ENCODE measurements at regions not wholly inside any gene's neighbourhood (a gene's known extent, or its start where the extent isn't known, plus 50 kb on each side); places are given as distances from the start of the nearest gene placed in this dataset.
"Not testable (repeated sequence)": the region's sequence is repeated elsewhere in the genome, so short reads cannot be mapped to it uniquely, and the experiment has no call there.

GRCh38 chr18:55918444-55918843 lies 330.5 kb upstream of the TCF4 start:
- no peak for ATAC-seq

- ATAC-seq: no peak
Observed at GRCh38 chr18:55912919-55913318, 324.9 kb upstream of the TCF4 start.

- ATAC-seq: no peak
Observed at GRCh38 chr18:55912071-55912470, 324.1 kb upstream of the TCF4 start.

DNA sequence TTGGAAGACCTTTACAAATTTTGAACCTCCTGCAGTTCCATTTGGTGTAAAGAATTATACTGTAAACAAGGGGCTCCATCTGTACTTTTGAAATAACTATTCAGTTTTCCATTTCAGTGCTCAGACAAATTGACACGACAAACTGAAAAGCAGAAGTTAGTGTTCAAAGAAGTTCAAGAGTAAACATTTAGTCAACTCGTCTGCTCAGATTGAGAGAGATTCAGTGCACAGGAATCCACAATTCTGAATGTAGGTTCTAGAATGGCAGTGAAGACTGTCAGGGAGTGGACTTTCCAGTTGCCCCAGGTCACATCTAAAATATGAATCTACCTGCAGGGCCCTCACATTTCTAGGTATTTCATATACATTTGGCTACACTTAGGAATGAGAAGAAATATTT lies 322.3 kb upstream of the TCF4 start:
- ATAC-seq: no peak

GRCh38 chr18:55908901-55909366 lies 320.9 kb upstream of the TCF4 start:
- ATAC-seq: no peak

DNA sequence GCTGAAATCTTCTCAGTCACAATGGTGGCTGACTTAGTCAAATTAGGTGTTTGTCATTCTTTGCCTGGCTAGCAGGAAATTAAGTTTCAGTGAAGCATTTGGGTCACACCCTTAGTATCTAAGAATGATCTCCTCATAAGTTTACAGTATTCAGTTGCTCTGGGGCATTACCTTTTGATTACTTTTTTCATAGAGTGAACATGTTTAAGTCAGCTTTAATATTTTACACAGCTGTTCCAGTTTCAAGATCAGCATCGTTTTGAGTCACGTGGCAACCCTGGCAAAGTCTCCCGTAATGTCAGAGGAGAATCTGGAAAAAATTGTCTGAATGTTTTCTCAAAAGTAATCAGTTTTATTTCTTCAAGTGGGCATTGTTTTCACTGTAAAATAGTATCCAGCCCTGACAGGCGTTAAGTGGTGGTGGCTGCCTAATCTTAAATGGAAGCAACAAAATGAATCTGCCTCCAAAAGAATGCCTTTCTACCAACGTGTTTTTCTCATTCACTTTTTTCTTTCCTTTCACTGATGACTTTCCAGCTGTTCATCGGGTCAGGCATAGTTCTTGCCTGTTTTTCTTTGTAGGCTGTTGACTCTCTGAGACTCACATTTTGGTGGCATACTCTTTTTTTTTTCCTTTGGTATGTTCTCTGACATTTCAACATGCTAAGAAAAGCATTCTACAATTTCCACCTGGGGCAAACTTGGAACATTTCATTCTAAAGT lies 319.6 kb upstream of the TCF4 start:
- no peak for ATAC-seq

DNA sequence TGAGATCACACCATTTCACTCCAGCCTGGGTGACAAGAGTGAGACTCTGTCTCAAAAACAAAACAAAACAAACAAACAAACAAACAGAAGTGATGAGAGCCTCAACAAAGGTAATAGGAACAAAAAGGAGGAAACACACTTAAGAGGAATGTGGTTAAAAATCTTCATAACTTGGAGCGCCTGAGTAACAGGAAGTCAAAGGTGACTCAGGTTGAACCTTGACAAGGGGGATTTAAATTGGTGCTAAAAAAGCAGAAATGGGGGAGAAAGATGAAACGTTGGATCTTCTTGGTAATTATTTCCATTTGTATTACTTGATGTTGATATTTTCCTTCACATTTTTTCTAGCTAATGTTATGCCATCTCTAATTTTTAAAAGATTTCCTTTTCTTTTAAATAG lies 318.5 kb upstream of the TCF4 start:
- no peak for ATAC-seq

DNA sequence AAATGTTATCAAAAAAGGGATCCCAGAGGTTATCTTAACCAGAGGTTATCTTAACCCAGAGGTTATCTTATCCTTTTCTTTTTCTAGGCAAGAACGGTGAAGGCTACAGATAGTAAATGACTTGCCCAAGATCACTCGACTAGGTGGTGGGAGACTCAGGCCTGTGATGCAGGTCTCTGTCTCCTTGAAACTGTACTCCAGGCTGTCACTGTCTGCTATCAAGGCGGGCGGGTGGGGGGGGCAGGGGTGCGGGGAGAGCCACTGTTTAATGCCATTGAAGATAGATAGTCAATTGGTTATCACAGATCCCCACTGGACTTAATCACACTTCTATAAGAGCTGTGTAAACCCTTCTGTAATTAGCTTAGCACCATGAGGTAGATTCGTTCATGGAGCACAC lies 315.9 kb upstream of the TCF4 start:
- ATAC-seq: no peak

DNA sequence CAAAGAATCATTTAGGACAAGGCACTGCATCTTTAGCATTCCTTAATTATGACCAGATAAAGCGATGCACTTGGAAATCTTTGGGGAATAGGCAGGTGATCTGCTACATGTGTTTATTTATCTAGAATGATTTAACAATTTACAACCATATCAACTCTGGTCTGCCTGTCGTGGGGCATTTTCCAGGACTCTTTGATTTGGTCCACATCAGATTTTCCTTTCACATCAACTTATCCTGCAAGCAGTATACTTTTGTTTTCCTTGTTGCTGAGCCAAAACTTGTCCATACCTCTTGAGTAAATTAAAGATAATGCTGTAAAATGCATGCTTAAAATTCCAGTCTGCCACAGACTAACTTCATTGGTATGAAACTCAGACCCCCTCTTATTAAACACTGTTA lies 312.4 kb upstream of the TCF4 start:
- ATAC-seq: no peak

- ATAC-seq: no peak
Observed at GRCh38 chr18:55897091-55897689, 309.2 kb upstream of the TCF4 start.

- no peak for ATAC-seq
Observed at GRCh38 chr18:55893948-55894347, 306.0 kb upstream of the TCF4 start.

GRCh38 chr18:55892862-55893813 lies 305.1 kb upstream of the TCF4 start:
- not testable (repeated sequence) for ATAC-seq

DNA sequence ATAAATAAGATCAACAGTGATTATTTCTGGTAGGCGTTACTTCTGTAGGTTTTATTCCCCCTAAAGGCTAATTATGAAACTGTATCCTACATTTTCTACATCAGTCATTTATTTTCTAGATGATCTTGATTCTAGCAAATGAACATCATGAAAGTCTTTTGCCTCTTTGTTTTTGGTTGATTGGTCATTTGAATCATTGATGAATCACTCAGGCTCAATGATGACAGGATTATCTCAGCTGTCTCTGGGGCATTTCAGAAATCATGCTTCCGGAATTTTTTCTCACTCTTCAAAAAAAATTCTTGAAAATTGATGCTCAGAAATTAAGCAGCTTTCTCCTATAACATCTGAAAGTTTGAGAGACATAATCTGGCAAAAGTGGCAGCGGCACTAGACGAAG lies 298.9 kb upstream of the TCF4 start:
- no peak for ATAC-seq

DNA sequence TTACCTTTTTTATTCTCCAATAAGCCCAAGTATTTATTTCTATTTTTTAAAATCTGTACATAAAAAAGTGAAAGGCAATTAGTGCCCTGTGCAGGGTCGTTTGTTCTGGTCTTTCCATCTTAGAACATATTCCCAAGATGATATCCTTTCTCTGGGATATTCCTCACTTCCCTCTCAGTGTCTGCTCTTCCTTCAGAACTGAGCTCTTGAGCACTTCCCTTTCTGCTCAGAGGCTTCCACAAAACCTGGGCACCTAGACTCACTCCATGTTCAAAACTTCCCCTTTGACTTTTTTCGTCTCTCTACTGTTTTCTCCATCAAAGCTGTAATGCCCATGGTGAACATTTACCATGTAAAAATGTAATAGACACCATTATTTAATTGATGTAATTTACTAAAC lies 296.5 kb upstream of the TCF4 start:
- no peak for ATAC-seq

DNA sequence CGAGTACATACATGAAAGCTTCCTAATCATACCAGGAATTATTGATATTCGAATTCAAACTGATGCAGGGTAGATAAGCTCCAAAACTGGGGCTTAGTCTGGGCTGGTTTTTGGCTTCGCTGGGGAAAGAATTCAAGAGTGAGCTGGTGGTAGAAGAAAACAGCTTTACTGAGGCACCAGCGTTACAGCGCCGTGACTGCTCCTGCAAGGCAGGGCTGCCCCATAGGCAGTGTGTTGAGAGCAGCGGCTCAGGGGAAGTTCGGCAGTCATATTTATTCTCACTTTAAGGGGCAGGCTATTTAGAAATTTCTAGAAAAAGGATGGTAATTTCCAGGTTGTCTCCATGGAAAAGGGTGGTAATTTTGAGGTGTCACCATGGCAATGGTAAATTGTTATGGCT lies 292.6 kb upstream of the TCF4 start:
- ATAC-seq: no peak

GRCh38 chr18:55879331-55879730 lies 291.3 kb upstream of the TCF4 start:
- ATAC-seq: no peak

GRCh38 chr18:55878224-55878623 lies 290.2 kb upstream of the TCF4 start:
- ATAC-seq: no peak

GRCh38 chr18:55877321-55877720 lies 289.3 kb upstream of the TCF4 start:
- ATAC-seq: no peak

- no peak for ATAC-seq
Observed at GRCh38 chr18:55876254-55876653, 288.3 kb upstream of the TCF4 start.

DNA sequence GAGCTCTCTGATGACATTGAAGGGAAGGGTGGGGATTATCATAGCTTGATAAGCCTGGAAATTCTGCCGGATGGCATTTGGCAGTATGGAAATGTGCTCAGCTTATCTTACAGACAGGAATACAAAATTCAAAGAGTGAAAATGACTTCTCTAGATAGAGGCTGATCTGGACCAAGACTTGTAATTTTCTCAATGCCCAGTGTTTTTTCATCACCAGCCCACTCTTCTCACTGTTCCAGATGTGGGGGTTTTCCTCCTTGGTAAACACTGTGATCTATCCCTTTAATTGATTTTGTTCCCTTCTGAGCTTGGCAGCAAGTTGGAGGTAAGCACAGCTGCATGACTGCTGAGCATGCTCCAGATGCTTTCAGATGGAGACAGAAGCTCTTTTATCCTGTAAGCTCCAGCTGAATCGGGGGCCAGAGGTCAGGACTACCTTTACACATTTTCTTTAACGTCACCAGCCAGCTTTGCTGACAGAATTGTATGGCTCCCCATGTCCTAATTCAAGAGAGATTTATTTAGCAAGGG lies 287.4 kb upstream of the TCF4 start:
- no peak for ATAC-seq

DNA sequence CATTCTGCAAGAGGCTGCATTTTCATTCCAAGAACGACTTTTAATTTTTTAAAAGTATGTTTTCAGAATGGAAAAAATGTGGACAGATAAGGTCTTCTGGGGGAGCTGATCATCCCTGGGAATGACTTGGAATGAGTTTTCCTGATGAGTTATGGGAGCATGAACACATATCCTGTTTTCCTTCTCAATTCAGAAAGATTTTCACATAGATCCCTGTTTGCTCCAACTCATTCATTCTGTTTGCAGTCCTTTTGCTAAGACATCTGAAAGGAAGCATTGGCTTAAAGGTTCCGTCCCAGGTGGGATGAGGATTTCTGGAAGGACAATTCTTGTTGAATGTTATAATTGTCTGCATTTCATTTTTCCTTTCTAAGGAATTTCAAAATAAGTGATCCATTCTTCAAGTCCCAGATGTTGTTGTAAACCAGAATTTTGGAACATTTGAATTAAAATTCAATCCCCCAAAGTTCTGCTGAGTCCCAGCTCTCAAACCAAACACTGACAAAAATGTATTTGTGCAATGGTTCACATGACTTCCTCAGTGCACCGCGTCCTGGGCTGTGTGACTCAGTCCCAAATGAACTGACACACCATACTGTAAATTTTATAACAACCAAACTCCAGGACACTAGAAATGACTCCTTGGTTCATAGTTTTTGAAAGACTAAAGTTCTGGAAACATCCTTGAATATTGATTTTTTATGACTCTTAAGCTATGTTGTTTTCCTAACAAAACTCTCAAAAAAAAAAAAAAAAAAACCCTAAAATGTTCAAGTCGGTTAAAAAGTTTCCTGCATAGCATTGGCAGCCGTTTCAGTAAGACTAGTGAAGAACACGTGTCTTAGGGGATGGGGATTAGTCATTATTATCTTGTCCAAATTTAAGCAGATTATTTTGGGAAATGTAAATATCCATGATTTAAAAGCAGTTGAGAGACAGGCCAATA lies 281.8 kb upstream of the TCF4 start:
- no peak for ATAC-seq

DNA sequence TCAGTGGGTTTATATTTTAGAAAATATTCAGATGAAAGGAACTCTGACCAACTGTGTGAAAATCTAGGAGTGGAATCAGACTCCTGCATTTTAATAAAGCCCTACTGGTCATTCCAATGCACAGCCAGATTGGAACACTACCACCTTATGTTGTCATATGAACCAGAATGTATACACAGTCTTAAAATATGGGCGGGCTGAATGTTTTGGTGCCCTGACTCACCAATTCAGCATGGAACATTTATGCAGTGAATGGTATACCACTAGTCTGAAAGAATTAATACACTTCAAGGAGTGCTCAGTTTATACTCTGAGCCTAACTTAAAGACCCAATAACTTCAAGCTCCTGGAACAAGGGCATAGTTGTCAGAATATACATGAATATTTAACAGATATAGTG lies 280.9 kb upstream of the TCF4 start:
- no peak for ATAC-seq
